Tibial nerve (tissue), 3 donors: ENCODE measurements at regions not wholly inside any gene's neighbourhood (a gene's known extent, or its start where the extent isn't known, plus 50 kb on each side); places are given as distances from the start of the nearest gene placed in this dataset.

ENCODE experiments used
- POLR2A ChIP-seq, 2 donors: fragments of 450-650 bp; IDR thresholded peaks; one replicate each; pipeline ENCODE4 v1.6.1; 2017; ENCODE audit warnings: antibody characterized with exemption in 2 of 2, mild to moderate bottlenecking in 2 of 2, moderate library complexity in 2 of 2
- TF ChIP-seq, protein P1 (sequence below), 5 experiments: fragments of 200-600 bp in 3 of 5; fragments of 450-650 bp in 2 of 5; sonication (generic) in 3 of 5; IDR thresholded peaks; one replicate each; pipeline ENCODE4 v1.5.1; 2016 to 2019; ENCODE audit warnings: antibody characterized with exemption in 5 of 5, mild to moderate bottlenecking in 3 of 5, moderate library complexity in 2 of 5

DNA sequence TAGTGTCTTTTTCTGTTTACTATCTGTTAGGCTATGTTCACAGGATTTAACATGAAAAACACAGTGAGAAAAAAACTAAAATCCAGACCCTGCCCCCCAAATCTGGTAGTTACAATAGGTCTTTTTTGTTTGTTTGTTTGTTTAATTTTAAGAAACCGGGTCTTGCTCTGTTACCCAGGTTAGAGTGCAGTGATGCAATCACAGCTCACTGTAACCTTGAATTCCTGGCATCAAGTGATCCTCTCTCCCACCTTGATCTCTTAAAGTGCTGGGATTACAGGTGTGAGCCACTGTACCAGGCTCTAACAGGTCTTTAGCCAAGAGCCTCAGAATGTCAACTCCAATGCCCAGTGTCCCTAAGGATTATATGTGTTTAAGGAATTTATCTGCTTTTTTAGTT lies 88.0 kb upstream of the GOLIM4 start:
- TF ChIP-seq, protein P1, sequence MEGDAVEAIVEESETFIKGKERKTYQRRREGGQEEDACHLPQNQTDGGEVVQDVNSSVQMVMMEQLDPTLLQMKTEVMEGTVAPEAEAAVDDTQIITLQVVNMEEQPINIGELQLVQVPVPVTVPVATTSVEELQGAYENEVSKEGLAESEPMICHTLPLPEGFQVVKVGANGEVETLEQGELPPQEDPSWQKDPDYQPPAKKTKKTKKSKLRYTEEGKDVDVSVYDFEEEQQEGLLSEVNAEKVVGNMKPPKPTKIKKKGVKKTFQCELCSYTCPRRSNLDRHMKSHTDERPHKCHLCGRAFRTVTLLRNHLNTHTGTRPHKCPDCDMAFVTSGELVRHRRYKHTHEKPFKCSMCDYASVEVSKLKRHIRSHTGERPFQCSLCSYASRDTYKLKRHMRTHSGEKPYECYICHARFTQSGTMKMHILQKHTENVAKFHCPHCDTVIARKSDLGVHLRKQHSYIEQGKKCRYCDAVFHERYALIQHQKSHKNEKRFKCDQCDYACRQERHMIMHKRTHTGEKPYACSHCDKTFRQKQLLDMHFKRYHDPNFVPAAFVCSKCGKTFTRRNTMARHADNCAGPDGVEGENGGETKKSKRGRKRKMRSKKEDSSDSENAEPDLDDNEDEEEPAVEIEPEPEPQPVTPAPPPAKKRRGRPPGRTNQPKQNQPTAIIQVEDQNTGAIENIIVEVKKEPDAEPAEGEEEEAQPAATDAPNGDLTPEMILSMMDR (IDR thresholded peaks at IDR 0.05) = no peak
- no peak for TF ChIP-seq POLR2A (IDR thresholded peaks at IDR 0.05)
